Panc1 (cell line): ENCODE measurements at regions not wholly inside any gene's neighbourhood (a gene's known extent, or its start where the extent isn't known, plus 50 kb on each side); places are given as distances from the start of the nearest gene placed in this dataset.

Experiments used
- CTCF ChIP-seq: fragments of 450-650 bp; IDR thresholded peaks from 2 replicates; pipeline ENCODE4 v1.5.1; 2017; ENCODE audit warnings: mild to moderate bottlenecking
- POLR2AphosphoS5 ChIP-seq: IDR thresholded peaks from 2 replicates; pipeline ENCODE4 v1.6.1; 2012; ENCODE audit warnings: mild to moderate bottlenecking, low read depth, low read length, moderate library complexity
- REST ChIP-seq, 2 experiments: IDR thresholded peaks; 2 replicates each; pipeline ENCODE4 v1.6.1; 2011 to 2012; ENCODE audit warnings: low read depth in 2 of 2, control low read depth in 1 of 2, low read length in 1 of 2, mild to moderate bottlenecking in 1 of 2, moderate library complexity in 1 of 2; ENCODE audit not compliant: insufficient read depth in 1 of 2
- SIN3A ChIP-seq: IDR thresholded peaks from 2 replicates; pipeline ENCODE4 v1.6.1; 2012; ENCODE audit warnings: low read depth, mild to moderate bottlenecking, low read length, moderate library complexity, borderline replicate concordance; ENCODE audit not compliant: insufficient read depth

- no peak for TF ChIP-seq CTCF
- TF ChIP-seq POLR2AphosphoS5: no peak
- TF ChIP-seq SIN3A: no peak
- no peak for TF ChIP-seq REST (IDR thresholded peaks at IDR 0.05; ENCODE audit: insufficient read depth in 1 of 2, low read depth in 2 of 2, low read length in 1 of 2)
These were observed 1305.2 kb downstream of the SI start for GRCh38 chr3:163773136-163773535.
